Kasumi-1 (cell line): ENCODE measurements at regions not wholly inside any gene's neighbourhood (a gene's known extent, or its start where the extent isn't known, plus 50 kb on each side); places are given as distances from the start of the nearest gene placed in this dataset.
"Not testable (repeated sequence)": the region's sequence is repeated elsewhere in the genome, so short reads cannot be mapped to it uniquely, and the experiment has no call there.

Source experiments
- DNase-seq, 2 experiments: peaks; one replicate each; lab custom pipeline; 2025; lab: John Stamatoyannopoulos, UW

- DNase-seq, result no peak
Observed at GRCh38 chrX:137646472-137646871, 80.5 kb downstream of the ZIC3 start.

- no peak for DNase-seq
Observed at GRCh38 chrX:137651647-137652046, 85.7 kb downstream of the ZIC3 start.

- no peak for DNase-seq
Observed at GRCh38 chrX:137652086-137652485, 86.2 kb downstream of the ZIC3 start.

GRCh38 chrX:137654481-137654880 is 88.6 kb downstream of the ZIC3 start:
- no peak for DNase-seq

GRCh38 chrX:137667776-137668175 is 101.8 kb downstream of the ZIC3 start:
- no peak for DNase-seq

GRCh38 chrX:137684591-137684990 is 118.7 kb downstream of the ZIC3 start:
- DNase-seq, result no peak

- no peak for DNase-seq
Observed at GRCh38 chrX:137695417-137695816, 129.5 kb downstream of the ZIC3 start.

- DNase-seq, result no peak
Observed at GRCh38 chrX:137707348-137707747, 141.4 kb downstream of the ZIC3 start.

- DNase-seq, result no peak
Observed at GRCh38 chrX:137742846-137743245, 176.9 kb downstream of the ZIC3 start.

- no peak for DNase-seq
Observed at GRCh38 chrX:137743414-137743813, 177.5 kb downstream of the ZIC3 start.

GRCh38 chrX:137746289-137746688 is 180.4 kb downstream of the ZIC3 start:
- no peak for DNase-seq

GRCh38 chrX:137747244-137748043 is 181.5 kb downstream of the ZIC3 start:
- DNase-seq, result no peak

GRCh38 chrX:137748827-137749226 is 182.9 kb downstream of the ZIC3 start:
- DNase-seq, result no peak

- DNase-seq, result no peak
Observed at GRCh38 chrX:137749246-137749645, 183.3 kb downstream of the ZIC3 start.

GRCh38 chrX:137771537-137771936 is 205.6 kb downstream of the ZIC3 start:
- DNase-seq, result no peak

GRCh38 chrX:137792214-137792613 is 226.3 kb downstream of the ZIC3 start:
- DNase-seq, result no peak

- DNase-seq, result not testable (repeated sequence)
Observed at GRCh38 chrX:137797926-137798325, 232.0 kb downstream of the ZIC3 start.

- no peak for DNase-seq
Observed at GRCh38 chrX:137823257-137823656, 257.3 kb downstream of the ZIC3 start.

- no peak for DNase-seq
Observed at GRCh38 chrX:137847376-137847775, 281.4 kb downstream of the ZIC3 start.

GRCh38 chrX:137848266-137848905 is 282.5 kb downstream of the ZIC3 start:
- no peak for DNase-seq

- DNase-seq, result no peak
Observed at GRCh38 chrX:137852502-137852901, 286.6 kb downstream of the ZIC3 start.

- no peak for DNase-seq
Observed at GRCh38 chrX:137855490-137855889, 289.6 kb downstream of the ZIC3 start.

GRCh38 chrX:137858106-137858505 is 292.2 kb downstream of the ZIC3 start:
- DNase-seq, result no peak

GRCh38 chrX:137878401-137878800 is 312.5 kb downstream of the ZIC3 start:
- DNase-seq, result no peak
